Thyroid gland (tissue), 4 donors: ENCODE measurements at regions not wholly inside any gene's neighbourhood (a gene's known extent, or its start where the extent isn't known, plus 50 kb on each side); places are given as distances from the start of the nearest gene placed in this dataset.

Experiments
- DNase-seq, 2 donors: peaks; one replicate each; pipeline ENCODE4 v3.0.0-alpha.2; 2019
- H3K27ac ChIP-seq, 3 donors: fragments of 200-600 bp; sonication (generic); 1 replicate in 2 of 3; 2 replicates in 1 of 3; pipeline ENCODE4 v1.5.1; 2016 to 2019; ENCODE audit warnings: mild to moderate bottlenecking in 1 of 3, moderate library complexity in 1 of 3
- H3K27me3 ChIP-seq: fragments of 200-600 bp; sonication (generic); one replicate; pipeline ENCODE4 v1.5.1; 2019
- H3K36me3 ChIP-seq, 2 donors: fragments of 200-600 bp; sonication (generic); one replicate each; pipeline ENCODE4 v1.5.1; 2016 to 2019
- H3K4me1 ChIP-seq, 2 donors: fragments of 200-600 bp; sonication (generic); one replicate each; pipeline ENCODE4 v1.5.1; 2017 to 2019
- H3K4me3 ChIP-seq, 3 donors: fragments of 200-600 bp; sonication (generic); replicated peaks in 1 of 3; 1 replicate in 2 of 3; 2 replicates in 1 of 3; pipeline ENCODE4 v1.5.1; 2016; ENCODE audit warnings: mild to moderate bottlenecking in 1 of 3
- H3K9me3 ChIP-seq: fragments of 200-600 bp; sonication (generic); one replicate; pipeline ENCODE4 v1.5.1; 2017
- POLR2A ChIP-seq, 2 donors: fragments of 450-650 bp; IDR thresholded peaks; one replicate each; pipeline ENCODE4 v1.6.1; 2017; ENCODE audit warnings: antibody characterized with exemption in 2 of 2, mild to moderate bottlenecking in 2 of 2, moderate library complexity in 1 of 2
- WGBS, 2 donors: methylation state at CpG; one replicate each; pipeline ENCODE4 v1.1.5; 2017; 5-methylcytosine and 5-hydroxymethylcytosine counted together
- intact Hi-C: fragments of 100-400 bp; cut with DNase I; formaldehyde crosslinking; loops from one replicate; pipeline ENCODE4 v1.15.1; 2023
- TF ChIP-seq, protein P1 (sequence below), 6 experiments: fragments of 200-600 bp in 3 of 6; fragments of 450-650 bp in 3 of 6; sonication (generic) in 3 of 6; IDR thresholded peaks; one replicate each; pipeline ENCODE4 v1.5.1; 2016 to 2019; ENCODE audit warnings: antibody characterized with exemption in 6 of 6, mild to moderate bottlenecking in 2 of 6, inconsistent platforms in 1 of 6, moderate library complexity in 1 of 6

DNA sequence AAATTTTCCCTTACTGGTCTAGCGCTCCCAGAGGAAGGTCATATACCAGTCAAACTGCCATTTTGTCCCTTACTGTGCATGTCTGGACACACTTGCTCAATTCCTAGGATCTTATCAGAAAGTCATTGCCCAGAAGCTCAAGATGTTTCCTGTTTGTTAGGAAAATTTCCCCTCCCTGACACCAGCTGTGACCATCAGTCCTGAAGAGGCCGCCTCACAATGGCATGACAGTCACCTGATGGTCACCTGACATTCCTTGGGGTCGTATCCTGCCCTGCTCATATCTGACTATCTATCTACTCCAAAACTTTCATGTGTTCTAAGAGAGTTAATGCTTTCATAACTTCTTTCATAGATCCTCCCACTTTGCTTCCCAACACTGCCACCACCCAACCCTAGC lies 219.9 kb downstream of the OTOR start:
- Histone ChIP-seq H3K4me3 (no peak overlapping the region), H3K36me3 (no peaks in the 10 kb centered on the region), H3K27ac (peak overlapping the region; percentile 21 to 91 (median 85)), H3K9me3 (no peaks in the 10 kb centered on the region), H3K27me3 (no peaks in the 10 kb centered on the region), H3K4me1 (peaks cover 34 to 40% of the 10 kb centered on the region in 2 donors)
- WGBS, 2 donors = 75 to 77% methylated on average over 3 of the region's 3 CpGs
- no peak for DNase-seq
- intact Hi-C loops = no loop called here
- TF ChIP-seq, protein P1, sequence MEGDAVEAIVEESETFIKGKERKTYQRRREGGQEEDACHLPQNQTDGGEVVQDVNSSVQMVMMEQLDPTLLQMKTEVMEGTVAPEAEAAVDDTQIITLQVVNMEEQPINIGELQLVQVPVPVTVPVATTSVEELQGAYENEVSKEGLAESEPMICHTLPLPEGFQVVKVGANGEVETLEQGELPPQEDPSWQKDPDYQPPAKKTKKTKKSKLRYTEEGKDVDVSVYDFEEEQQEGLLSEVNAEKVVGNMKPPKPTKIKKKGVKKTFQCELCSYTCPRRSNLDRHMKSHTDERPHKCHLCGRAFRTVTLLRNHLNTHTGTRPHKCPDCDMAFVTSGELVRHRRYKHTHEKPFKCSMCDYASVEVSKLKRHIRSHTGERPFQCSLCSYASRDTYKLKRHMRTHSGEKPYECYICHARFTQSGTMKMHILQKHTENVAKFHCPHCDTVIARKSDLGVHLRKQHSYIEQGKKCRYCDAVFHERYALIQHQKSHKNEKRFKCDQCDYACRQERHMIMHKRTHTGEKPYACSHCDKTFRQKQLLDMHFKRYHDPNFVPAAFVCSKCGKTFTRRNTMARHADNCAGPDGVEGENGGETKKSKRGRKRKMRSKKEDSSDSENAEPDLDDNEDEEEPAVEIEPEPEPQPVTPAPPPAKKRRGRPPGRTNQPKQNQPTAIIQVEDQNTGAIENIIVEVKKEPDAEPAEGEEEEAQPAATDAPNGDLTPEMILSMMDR (IDR thresholded peaks at IDR 0.05) = no peak
- TF ChIP-seq POLR2A (IDR thresholded peaks at IDR 0.05) = no peak

DNA sequence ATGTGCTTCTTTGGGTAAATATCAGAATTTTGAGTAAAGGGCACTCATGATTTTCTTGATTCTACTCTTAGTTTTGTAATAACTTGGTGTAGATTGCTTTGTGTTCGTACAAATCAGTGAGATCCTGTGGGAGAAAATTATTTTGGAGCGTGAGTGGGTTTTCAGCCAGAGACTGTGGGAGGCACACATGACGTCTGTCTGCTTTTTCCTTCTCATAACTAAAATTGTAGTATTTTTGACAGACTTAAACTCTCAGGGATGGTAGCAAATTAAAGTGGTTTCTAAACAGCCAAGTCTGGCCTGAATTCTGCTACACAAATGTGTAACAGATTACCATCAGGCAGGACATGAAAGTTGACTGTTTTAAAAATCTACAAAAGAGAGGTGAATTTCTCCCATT lies 222.6 kb downstream of the OTOR start:
- no peak overlapping the region for H3K4me3 ChIP-seq
- no peaks in the 10 kb centered on the region for H3K9me3 ChIP-seq
- H3K27ac ChIP-seq = no peak overlapping the region
- H3K36me3 ChIP-seq = no peaks in the 10 kb centered on the region
- TF ChIP-seq, protein P1 (IDR thresholded peaks at IDR 0.05) = no peak
- no peak for TF ChIP-seq POLR2A (IDR thresholded peaks at IDR 0.05)
- peaks cover 31 to 36% of the 10 kb centered on the region in 2 donors for H3K4me1 ChIP-seq
- no peaks in the 10 kb centered on the region for H3K27me3 ChIP-seq
- 75 to 85% methylated on average over 3 of the region's 3 CpGs for WGBS, 2 donors
- DNase-seq = no peak
- intact Hi-C loops = no loop called here

DNA sequence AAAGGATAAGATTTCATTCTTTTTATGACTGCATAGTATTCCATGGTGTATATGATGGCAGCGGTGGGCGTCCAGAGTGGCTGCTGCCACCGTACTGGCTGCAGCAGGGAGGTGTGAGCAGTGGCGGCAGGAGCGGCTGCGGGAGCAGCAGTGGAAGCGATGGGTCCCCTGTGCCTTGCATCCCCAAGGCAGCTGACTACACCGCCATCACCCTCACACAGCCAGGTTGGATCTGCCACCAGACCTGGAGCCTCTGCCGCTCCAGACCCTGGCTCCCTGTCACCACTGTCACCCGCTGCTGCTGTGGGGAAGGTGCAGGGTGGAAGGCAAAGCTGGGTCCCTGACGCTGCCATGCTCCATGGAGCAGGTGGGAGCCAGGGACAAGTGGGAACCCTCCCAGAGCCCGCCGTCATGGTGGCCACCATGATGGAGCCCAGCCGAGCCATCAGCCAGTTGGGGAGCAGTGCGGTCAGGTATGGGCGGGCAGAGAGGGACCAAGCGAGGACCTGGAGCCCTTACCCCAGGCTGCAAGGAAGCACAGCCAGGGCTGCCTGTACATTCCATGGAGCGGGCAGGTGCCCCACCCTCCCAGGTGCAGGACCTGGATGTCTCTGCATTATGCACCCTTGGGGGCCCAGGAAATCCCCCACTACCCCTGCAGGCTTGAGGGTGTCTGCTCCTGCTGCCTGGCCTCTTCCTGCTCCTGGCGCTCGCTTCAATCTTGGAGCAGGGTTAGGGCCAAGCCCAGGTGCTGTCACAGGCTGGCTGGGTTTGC lies 226.1 kb downstream of the OTOR start:
- Histone ChIP-seq H3K36me3 (no peaks in the 10 kb centered on the region), H3K4me3 (no peak overlapping the region), H3K27ac (no peak overlapping the region), H3K27me3 (no peaks in the 10 kb centered on the region), H3K9me3 (no peaks in the 10 kb centered on the region), H3K4me1 (peaks cover 2 to 3% of the 10 kb centered on the region in 2 donors)
- no peak for DNase-seq
- 97 to 98% methylated on average over 10 to 18 of the region's 20 CpGs for WGBS, 2 donors
- intact Hi-C loops = no loop called here
- no peak for TF ChIP-seq POLR2A (IDR thresholded peaks at IDR 0.05)
- TF ChIP-seq, protein P1 (IDR thresholded peaks at IDR 0.05) = no peak

DNA sequence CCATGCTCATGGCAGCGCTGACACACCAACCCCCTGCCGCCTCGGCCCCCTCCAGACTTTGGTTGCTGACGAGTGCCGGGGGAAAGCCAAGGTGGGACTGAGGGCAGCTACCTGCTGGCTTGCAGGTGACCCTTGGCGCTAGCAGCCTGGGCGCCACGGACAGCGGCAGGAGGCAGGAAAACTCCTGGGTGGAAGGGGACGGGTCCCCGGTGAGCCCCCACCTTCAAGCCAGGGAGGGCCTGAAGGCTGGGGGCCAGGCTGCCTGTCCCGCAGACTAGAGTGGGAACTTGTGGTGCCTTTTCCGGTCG lies 226.7 kb downstream of the OTOR start:
- no peaks in the 10 kb centered on the region for H3K9me3 ChIP-seq
- 93 to 98% methylated on average over 12 to 13 of the region's 14 CpGs for WGBS, 2 donors
- intact Hi-C loops = no loop called here
- no peaks in the 10 kb centered on the region for H3K36me3 ChIP-seq
- DNase-seq = no peak
- no peak overlapping the region for H3K4me3 ChIP-seq
- no peaks in the 10 kb centered on the region for H3K4me1 ChIP-seq
- H3K27me3 ChIP-seq = no peaks in the 10 kb centered on the region
- TF ChIP-seq, protein P1 (IDR thresholded peaks at IDR 0.05) = no peak
- no peak for TF ChIP-seq POLR2A (IDR thresholded peaks at IDR 0.05)
- H3K27ac ChIP-seq = no peak overlapping the region

DNA sequence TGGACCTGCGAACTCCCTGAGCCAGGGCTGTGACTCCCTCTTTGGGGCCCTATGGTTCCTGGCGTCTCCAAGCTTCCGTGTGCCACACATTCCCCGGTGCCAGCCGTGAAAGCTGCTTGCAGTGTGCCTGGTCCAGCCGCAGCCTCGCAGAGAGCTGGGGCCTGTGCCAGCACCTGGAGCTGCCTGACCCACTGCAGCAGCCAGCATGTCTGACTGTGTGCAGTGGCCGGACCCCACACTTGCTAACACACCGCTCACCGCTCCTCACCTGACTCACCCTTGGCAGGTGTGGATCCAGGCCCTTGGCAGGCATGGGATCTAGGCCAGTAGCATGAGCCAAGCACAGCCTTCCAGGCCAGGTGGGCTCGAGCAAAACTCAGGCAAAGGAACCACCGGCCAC lies 227.5 kb downstream of the OTOR start:
- Histone ChIP-seq H3K27me3 (no peaks in the 10 kb centered on the region), H3K9me3 (no peaks in the 10 kb centered on the region), H3K4me3 (no peak overlapping the region), H3K27ac (no peak overlapping the region), H3K36me3 (no peaks in the 10 kb centered on the region), H3K4me1 (no peaks in the 10 kb centered on the region)
- peak in 1 of 2 donors; percentile 13 for DNase-seq
- intact Hi-C loops = no loop called here
- TF ChIP-seq, protein P1 (IDR thresholded peaks at IDR 0.05) = no peak
- TF ChIP-seq POLR2A (IDR thresholded peaks at IDR 0.05) = no peak
- WGBS, 2 donors = 97 to 98% methylated on average over 3 to 12 of the region's 12 CpGs
